ENCODE measurements at regions not wholly inside any gene's neighbourhood (a gene's known extent, or its start where the extent isn't known, plus 50 kb on each side); places are given as distances from the start of the nearest gene placed in this dataset.

DNA sequence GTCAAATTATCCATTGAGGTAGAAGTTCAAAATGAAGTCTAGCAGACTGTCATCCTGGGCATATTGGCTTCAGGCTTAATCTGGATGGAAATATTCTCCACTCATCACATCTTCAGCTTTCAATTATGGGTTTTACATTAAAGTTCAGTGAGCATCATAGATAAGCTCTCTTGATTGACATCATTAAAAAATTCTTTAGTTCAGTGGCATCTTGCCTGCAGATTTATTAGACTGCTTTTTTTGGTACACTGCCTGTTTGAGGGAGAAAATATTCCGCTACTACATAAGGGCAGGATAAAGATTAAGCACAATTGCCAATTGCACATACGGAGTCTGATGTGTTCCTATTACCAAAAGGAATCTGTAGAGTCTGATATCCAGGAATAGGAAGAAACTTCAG, 2353.8 kb downstream of the MAT2B start:
- H3K27me3 ChIP-seq (replicated peaks in 1 of 4; ENCODE audit: control extremely low read depth in 1 of 4, control insufficient read depth in 3 of 4, insufficient read depth in 4 of 4, low read length in 3 of 4): no peaks in the 10 kb centered on the region
- intact Hi-C loops (cut with micrococcal nuclease): no loop called here
- Mint-ChIP-seq H3K4me3 (no peak overlapping the region), H3K4me1 (no peaks in the 10 kb centered on the region), H3K27me3 (no peaks in the 10 kb centered on the region), H3K27ac (no peak overlapping the region), H3K9me3 (ENCODE audit: insufficient read depth) (no peaks in the 10 kb centered on the region)
- DNase-seq: no peak
- ATAC-seq (ENCODE audit: low read depth): no peak
- no peaks in the 10 kb centered on the region for H3K4me1 ChIP-seq (ENCODE audit: control insufficient read depth in 2 of 2, insufficient read depth in 2 of 2, low read length in 2 of 2)
- TF ChIP-seq, protein P1, sequence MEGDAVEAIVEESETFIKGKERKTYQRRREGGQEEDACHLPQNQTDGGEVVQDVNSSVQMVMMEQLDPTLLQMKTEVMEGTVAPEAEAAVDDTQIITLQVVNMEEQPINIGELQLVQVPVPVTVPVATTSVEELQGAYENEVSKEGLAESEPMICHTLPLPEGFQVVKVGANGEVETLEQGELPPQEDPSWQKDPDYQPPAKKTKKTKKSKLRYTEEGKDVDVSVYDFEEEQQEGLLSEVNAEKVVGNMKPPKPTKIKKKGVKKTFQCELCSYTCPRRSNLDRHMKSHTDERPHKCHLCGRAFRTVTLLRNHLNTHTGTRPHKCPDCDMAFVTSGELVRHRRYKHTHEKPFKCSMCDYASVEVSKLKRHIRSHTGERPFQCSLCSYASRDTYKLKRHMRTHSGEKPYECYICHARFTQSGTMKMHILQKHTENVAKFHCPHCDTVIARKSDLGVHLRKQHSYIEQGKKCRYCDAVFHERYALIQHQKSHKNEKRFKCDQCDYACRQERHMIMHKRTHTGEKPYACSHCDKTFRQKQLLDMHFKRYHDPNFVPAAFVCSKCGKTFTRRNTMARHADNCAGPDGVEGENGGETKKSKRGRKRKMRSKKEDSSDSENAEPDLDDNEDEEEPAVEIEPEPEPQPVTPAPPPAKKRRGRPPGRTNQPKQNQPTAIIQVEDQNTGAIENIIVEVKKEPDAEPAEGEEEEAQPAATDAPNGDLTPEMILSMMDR (IDR thresholded peaks at IDR 0.05): no peak
- TF ChIP-seq EZH2 (IDR thresholded peaks at IDR 0.05; ENCODE audit: borderline replicate concordance, insufficient read depth, low read depth, low read length, poor library complexity, severe bottlenecking): no peak
- H3K9me3 ChIP-seq (ENCODE audit: control extremely low read depth in 1 of 3, control insufficient read depth in 2 of 3, insufficient read depth in 1 of 3, low read length in 2 of 3): peaks cover 0 to 6% (median 0%) of the 10 kb centered on the region in 3 donors
- CTCF ChIA-PET: no interaction called here
- POLR2A ChIA-PET: no interaction called here
- no peaks in the 10 kb centered on the region for H3K79me2 ChIP-seq (ENCODE audit: control insufficient read depth, insufficient read depth, low read length)
- H3K27ac ChIP-seq (ENCODE audit: low read length in 2 of 2): no peak overlapping the region
- no peak overlapping the region for H3K4me2 ChIP-seq (replicated peaks; ENCODE audit: low read depth, low read length, poor library complexity, severe bottlenecking)
- H3K4me3 ChIP-seq (ENCODE audit: control extremely low read depth in 1 of 5, extremely low read depth in 1 of 5, insufficient read depth in 1 of 5, low read depth in 2 of 5, low read length in 4 of 5): no peak overlapping the region
- 80% methylated on average over 1 of the region's 2 CpGs for WGBS (ENCODE audit: insufficient coverage)
- no peak overlapping the region for H2AFZ ChIP-seq (ENCODE audit: insufficient read depth, low read depth, low read length, poor library complexity, severe bottlenecking)
- no peaks in the 10 kb centered on the region for H4K20me1 ChIP-seq (ENCODE audit: control insufficient read depth, insufficient read depth, low read length, poor library complexity, severe bottlenecking)
- no peak overlapping the region for H3K9ac ChIP-seq (ENCODE audit: low read length)
- no peaks in the 10 kb centered on the region for H3K36me3 ChIP-seq (replicated peaks in 1 of 2; ENCODE audit: control extremely low read depth in 1 of 2, control insufficient read depth in 1 of 2, extremely low read depth in 1 of 2, insufficient read depth in 2 of 2, low read length in 1 of 2)

DNA sequence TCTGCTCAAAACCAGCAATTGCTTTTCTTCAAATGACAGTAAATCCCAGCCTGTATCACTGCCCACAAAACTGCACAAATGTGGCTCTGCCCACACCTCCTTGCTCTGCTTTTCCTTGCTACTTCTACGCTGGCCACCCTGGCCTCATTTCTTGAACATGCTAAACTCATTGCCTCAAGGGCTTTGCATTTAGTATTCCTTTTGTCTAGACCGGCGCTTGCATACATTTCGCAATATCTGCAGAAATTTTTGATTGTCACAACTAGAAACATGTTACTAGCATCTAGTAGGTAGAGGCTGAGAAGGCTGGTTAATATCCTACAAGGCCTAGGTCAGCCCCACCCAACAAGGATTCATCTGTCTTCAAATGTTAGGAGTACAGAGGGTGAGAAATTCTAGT, 2357.8 kb downstream of the MAT2B start:
- peaks cover 2% of the 10 kb centered on the region for H3K9me3 Mint-ChIP-seq (ENCODE audit: insufficient read depth)
- Histone ChIP-seq H3K4me2 (replicated peaks; ENCODE audit: low read depth, low read length, poor library complexity, severe bottlenecking) (no peak overlapping the region), H3K27ac (ENCODE audit: low read length in 2 of 2) (no peak overlapping the region), H4K20me1 (ENCODE audit: control insufficient read depth, insufficient read depth, low read length, poor library complexity, severe bottlenecking) (no peaks in the 10 kb centered on the region), H3K4me1 (ENCODE audit: control insufficient read depth in 2 of 2, insufficient read depth in 2 of 2, low read length in 2 of 2) (no peaks in the 10 kb centered on the region), H3K9ac (ENCODE audit: low read length) (no peak overlapping the region), H3K36me3 (replicated peaks in 1 of 2; ENCODE audit: control extremely low read depth in 1 of 2, control insufficient read depth in 1 of 2, extremely low read depth in 1 of 2, insufficient read depth in 2 of 2, low read length in 1 of 2) (no peaks in the 10 kb centered on the region), H3K27me3 (replicated peaks in 1 of 4; ENCODE audit: control extremely low read depth in 1 of 4, control insufficient read depth in 3 of 4, insufficient read depth in 4 of 4, low read length in 3 of 4) (no peaks in the 10 kb centered on the region), H3K9me3 (ENCODE audit: control extremely low read depth in 1 of 3, control insufficient read depth in 2 of 3, insufficient read depth in 1 of 3, low read length in 2 of 3) (no peaks in the 10 kb centered on the region), H2AFZ (ENCODE audit: insufficient read depth, low read depth, low read length, poor library complexity, severe bottlenecking) (no peak overlapping the region), H3K79me2 (ENCODE audit: control insufficient read depth, insufficient read depth, low read length) (no peaks in the 10 kb centered on the region), H3K4me3 (ENCODE audit: control extremely low read depth in 1 of 5, extremely low read depth in 1 of 5, insufficient read depth in 1 of 5, low read depth in 2 of 5, low read length in 4 of 5) (no peak overlapping the region)
- no peak overlapping the region for H3K4me3 Mint-ChIP-seq
- CTCF ChIA-PET: no interaction called here
- TF ChIP-seq, protein P1 (IDR thresholded peaks at IDR 0.05): no peak
- no peak for TF ChIP-seq EZH2 (IDR thresholded peaks at IDR 0.05; ENCODE audit: borderline replicate concordance, insufficient read depth, low read depth, low read length, poor library complexity, severe bottlenecking)
- no peak for ATAC-seq (ENCODE audit: low read depth)
- no peak for DNase-seq
- intact Hi-C loops (cut with micrococcal nuclease): no loop called here
- H3K4me1 Mint-ChIP-seq: no peaks in the 10 kb centered on the region
- POLR2A ChIA-PET: no interaction called here
- H3K27me3 Mint-ChIP-seq: no peaks in the 10 kb centered on the region
- H3K27ac Mint-ChIP-seq: no peak overlapping the region
- no CpG with 5 or more reads among the region's 4 CpGs for WGBS (ENCODE audit: insufficient coverage)
